HG03354 (cell line): ENCODE measurements at regions not wholly inside any gene's neighbourhood (a gene's known extent, or its start where the extent isn't known, plus 50 kb on each side); places are given as distances from the start of the nearest gene placed in this dataset.

Experiments
- ATAC-seq: cut with Tn5 transposase; IDR thresholded peaks from one replicate; pipeline ENCODE4 v1.9.1; 2021; ENCODE audit warnings: mild to moderate bottlenecking; ENCODE audit not compliant: unreplicated experiment, poor library complexity, severe bottlenecking

DNA sequence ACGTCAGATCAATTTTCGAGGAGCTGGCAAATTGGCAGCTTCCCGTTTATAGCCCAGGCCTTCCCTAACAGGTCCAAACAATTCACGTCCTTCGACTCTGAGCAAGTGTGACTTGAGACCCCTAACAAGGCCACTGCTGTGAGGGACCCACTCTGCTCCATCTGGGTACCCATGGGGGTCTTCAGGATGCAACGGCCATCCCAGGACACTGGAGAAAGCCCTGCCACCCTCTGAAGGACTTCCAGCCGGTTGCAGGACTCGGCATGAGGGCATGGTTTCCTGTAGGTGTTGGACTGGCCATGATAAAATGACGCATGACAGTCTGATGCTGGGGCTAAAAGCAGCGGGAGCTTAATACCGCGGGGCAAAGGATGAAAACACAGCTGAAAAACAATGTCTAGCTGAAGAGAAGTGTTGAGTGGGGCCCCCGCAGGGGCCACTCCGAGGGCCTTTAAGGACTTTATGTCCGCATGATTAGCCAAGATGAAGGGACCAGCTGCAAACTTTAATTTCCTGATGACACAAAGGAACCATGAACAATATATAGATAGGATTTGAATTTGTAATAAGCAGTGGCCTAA is 113.3 kb upstream of the ZNF521 start:
- no peak for ATAC-seq

DNA sequence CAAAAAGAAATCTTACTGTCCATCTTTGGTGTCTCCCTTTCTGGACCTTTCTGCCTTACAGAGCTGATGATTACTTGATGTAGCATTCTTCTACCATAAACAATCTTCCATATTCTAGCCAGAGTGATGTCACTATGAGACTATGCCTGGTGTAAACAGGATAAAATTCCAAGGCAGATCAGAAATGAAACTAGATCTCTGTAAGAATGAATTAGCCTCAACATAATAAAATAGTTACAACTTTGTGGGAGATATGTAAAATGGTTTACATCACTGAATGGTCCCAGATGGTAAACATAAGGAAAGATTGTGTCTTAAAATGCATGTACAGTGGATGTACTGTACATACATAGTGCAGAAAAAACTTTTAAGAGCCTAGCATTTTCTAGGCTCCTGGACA is 112.3 kb upstream of the ZNF521 start:
- ATAC-seq = no peak

DNA sequence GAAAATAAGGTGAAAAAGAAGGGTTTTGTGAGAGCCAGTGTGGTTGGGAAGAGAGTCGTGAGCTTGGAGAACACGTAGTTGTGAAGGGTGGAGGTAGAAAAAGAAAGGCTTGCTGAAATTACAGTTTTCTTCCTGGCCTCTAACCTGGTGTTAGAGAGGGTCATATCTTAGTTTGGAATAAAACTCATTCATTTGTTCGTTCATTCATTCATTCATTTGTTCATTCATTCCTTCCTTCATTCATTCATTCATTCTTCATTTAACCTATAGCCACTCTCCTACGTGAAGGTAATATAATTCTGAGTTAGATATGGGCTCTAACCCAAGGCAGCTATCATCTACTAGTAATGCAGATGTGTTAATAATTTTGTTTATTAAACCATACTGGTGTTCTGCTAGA is 111.8 kb upstream of the ZNF521 start:
- no peak for ATAC-seq

DNA sequence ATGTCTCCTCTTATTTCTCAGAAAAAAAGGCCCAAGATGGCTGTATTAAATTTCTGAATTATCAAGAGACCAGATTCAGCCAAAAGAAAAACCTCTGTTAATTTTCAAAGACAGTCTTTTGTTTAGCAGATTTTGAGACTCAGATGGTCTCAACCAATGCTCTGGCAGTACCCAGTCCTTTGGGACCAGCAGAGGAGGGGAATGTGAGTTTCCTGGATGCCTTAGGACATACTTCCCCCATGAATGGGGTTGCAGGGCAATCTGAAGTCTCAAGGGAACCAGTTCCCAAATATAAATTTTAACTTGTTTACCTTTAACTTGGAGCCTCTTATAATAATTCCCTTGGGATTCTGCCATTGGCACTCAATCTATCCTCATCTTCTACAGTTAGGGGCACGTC is 107.8 kb upstream of the ZNF521 start:
- ATAC-seq = no peak

DNA sequence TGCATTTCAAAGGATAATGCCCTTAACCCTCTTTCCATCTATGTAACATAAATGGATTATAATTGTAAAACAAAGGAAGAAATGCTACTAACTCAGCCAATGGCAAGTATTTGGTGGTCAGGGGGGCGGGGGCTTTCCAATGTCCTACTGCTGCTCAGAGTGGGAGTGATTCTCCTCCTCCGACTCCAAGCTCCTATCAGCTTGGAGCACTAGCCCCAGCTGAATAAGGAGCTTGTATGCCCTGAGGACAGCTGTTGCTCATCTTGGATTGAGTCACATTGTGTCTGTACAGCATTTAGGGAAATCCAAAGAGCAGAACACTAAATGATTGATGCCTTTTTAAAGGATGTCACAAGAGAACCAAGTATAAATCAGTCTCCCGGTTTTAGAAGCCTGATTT is 105.6 kb upstream of the ZNF521 start:
- ATAC-seq = no peak

GRCh38 chr18:25457126-25457525 is 105.2 kb upstream of the ZNF521 start:
- no peak for ATAC-seq

GRCh38 chr18:25456334-25457010 is 104.5 kb upstream of the ZNF521 start:
- ATAC-seq = no peak

DNA sequence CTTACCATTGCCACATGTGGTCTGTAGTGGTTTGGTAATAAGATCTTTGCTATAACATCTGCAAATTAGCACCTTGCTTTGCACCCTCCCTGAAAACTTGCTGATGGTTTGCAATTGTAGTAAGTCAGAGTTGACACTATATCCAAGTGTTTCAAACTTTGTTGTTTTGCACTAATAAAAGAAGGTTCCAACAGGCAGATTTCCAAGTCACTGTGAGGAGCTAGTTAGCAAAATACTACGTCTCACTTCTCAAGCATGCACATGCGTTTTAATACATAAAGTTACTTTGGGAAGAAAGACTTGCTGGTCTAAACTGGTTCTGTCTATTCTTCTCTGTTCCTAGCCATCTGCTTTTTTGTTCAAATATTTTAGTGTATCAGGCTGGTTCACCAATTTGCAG is 103.7 kb upstream of the ZNF521 start:
- ATAC-seq = no peak

DNA sequence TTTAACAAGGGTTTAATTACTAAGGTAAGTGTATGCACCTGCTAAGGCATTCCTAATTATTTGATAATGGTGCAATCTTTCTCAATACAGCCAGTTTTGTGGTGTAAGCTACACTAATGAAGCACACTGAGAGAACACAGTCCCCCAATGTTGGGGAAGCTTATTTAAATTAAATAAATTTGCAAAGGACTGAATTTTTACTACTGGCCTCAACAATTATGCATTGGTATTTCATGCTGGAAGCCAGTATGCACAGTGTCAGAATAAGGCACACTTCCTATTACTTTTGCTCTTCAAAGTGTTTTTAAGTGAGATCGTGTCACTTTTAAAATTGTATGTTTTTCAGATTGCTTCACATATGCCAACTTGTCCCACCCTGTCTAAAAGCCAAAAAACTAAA is 103.2 kb upstream of the ZNF521 start:
- ATAC-seq = no peak

DNA sequence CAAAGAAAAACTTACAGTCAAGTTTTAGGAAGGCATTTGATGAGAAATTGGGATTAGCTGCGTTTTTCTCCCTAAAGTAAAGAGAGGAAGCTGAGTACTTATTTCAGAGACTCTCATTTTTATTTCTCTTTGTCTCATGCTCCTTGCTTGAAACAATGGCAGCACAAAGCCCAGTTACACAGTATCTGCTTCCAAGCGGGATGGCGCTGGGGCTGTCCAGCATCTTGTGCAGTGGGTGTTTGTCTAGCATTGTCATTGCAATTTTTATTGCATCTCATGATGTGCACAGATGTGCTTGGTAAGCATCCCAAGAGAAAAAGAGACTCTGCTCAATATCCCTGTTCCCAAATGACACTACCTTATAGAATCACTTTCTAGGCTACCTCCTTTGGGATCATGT is 102.8 kb upstream of the ZNF521 start:
- ATAC-seq = no peak

DNA sequence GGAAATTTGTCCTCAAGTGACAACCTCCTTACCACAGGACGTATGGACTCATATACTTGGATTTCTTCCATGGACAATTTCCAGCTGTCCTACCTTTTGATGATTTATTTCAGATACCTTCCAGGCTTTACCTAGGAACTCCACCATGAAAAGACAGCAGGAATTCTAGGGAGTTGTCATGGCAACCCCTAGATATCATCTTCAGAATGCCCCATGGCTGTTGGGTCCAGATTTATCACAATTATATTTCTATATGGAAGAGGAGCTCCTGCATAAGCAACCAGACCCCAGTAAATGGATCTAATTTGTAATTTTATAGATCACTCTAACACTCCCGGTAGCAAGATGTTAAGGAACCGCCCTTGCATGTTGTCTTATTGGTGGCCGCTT is 102.3 kb upstream of the ZNF521 start:
- ATAC-seq = no peak

DNA sequence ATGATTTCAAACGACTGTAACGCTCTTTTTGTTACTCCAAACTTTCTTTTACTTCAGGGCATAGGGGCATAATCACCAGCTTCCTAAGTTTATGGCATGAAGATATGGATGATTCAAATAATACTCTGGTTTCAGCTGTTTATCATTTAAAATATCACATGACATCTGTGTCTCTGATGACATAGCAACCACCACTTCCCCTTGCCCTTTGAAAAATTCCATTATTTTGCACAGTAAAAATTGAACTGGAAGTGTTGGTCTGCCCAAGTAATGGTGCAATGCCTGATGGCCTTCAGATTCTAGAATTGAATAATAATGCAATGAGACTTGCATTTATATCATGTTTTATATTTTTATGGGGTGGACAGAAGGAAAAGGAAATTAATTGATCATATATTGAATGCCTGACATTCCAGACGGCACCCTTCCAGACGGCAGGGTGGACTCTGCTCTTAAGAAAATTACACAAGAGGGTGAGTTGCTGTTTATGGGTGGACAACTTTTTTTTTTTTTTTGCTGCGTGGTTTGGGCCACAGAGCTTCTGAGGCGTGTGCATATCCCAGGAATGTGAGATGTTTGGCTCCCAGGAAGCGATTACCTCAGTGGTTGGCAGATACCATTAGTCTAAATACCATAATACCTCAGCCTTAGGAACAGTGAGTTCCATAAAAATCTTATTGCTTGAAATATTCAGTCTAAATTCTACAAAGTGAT is 101.7 kb upstream of the ZNF521 start:
- ATAC-seq = no peak

DNA sequence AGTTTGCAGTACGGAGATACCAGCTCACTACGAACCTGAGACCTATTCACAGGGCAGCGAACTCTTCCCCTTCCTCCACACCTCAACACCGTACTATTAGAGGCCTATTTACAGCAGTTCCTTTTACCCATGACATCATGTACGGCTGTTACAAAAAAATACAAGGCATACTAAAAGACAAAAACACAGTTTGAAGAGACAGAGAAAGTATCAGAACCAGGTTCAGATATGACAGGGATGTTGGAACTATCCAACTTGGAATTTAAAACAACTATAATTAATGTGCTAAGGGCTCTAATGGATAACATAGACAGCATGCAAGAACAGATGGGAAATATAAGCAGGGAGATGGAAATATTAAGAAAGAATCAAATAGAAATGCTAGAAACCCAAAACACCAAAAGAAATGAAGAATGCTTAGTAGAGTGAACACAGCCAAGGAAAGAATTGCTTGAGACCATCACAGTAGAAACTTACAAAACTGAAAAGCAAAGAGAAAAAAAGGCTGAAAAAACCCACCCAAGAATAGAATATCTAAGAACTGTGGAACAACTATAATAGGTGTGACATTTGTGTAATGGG is 99.2 kb upstream of the ZNF521 start:
- ATAC-seq = no peak

GRCh38 chr18:25449046-25449445 is 97.1 kb upstream of the ZNF521 start:
- no peak for ATAC-seq

DNA sequence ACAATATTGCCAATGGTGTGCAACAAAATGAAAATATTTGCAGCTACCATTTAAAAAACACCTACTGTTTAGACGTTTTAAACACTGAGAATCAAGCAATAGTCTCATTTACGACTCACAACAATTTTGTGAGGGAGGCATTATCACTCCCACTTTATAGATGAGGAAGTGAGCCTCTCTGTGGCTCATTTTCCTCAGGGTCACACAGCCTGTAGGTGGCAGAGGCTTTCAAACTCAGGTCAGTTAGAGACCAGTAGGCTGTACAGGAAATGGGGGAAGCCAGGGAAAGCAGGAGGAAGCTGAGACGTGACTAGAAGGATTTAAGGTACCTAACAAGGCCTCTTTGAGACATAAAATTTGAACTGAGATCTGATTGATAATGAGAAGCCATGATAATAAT is 95.0 kb upstream of the ZNF521 start:
- no peak for ATAC-seq

DNA sequence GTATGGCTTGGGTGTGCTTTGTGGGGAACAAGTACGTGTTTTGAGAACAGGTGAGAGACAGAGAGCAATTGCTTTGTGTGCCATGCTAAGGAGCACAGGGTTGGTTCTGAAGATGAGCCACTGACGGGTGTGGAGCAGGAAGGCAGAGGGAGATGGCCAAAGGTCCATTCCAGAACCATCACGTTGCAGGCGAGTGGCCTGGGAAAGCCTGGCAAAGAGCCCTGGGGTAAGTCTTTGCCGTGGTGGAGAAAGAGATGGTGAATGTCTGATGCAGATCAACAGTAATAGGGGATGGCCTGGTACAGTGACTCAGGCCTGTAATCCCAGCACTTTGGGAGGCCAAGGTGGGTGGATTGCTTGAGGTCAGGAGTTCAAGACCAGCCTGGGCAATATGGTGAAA is 93.5 kb upstream of the ZNF521 start:
- no peak for ATAC-seq

DNA sequence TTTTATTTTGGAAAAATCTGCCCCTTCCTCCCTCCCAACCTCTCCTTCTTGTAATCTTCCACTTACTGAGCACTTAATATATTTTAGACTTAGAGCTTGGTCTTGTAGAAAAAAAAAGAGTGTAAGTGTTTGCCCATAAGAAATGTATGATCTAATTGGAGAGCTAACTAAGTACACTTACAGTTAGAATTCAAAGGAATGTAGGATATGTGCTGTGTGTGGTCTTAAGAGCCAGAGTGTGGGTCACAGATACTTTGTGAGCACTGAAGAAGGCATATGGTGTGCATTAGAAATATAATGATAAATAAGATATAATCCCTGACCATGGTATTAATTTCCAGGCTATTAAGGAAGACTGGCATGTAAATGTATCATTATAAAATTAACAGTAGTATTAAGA is 91.8 kb upstream of the ZNF521 start:
- ATAC-seq = no peak

DNA sequence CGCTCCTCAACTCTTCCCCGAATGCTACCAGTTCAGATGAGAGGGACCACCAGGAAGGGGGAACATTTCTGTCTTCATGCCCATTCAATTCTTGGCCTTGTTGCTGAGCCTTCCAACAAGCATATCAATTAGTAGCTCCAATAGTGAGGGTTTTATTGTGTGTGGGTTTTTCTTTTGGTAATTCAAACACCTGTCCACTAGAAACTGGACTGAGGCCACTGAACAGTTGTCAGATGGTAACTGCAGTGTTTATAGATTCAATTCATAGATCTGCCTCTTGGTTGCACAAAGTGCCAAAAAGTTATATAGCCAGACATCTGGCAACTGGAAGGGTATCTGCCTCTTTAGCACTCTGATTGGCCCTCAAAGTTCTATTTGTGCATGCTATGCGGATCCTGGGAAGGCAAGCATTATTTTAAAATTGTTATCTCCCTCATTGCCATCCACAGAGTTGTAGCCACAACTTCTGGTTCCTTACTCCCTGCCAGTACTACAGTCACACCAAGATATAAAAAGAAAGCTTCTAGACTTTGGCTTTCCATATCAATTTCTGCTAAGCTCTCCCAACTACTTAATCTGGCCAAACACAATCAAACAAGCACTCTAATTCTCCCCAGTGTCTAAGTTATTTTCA is 83.3 kb upstream of the ZNF521 start:
- ATAC-seq = no peak

GRCh38 chr18:25434745-25435144 is 82.8 kb upstream of the ZNF521 start:
- no peak for ATAC-seq

- ATAC-seq = no peak
Observed at GRCh38 chr18:25433590-25433989, 81.6 kb upstream of the ZNF521 start.

DNA sequence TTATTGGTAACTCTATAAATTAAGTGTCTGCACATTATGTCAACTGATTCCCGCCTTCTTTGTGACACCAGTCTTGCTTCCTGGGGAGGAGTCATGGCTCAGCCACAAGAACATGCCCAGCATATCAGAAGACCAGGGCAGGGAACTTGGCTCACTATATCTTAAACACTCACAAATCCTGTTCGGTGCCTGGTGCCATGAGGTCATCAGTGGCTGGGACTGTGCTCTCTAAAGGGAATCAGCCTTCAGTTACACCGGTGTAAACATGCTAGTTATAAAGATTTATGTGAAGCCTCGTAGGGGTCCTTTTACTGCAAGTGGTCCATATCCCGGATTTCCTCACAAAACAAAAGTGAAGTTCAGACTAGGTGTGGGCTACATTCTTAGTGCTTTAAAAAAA is 73.1 kb upstream of the ZNF521 start:
- no peak for ATAC-seq
